Keratinocyte (primary cell): ENCODE measurements at regions not wholly inside any gene's neighbourhood (a gene's known extent, or its start where the extent isn't known, plus 50 kb on each side); places are given as distances from the start of the nearest gene placed in this dataset.

ENCODE experiments used
- EZH2 ChIP-seq: IDR thresholded peaks from one replicate; pipeline ENCODE4 v1.6.1; 2012; ENCODE audit warnings: inconsistent platforms, mild to moderate bottlenecking, low read length, moderate library complexity
- TF ChIP-seq, protein P1 (sequence below), 3 experiments: IDR thresholded peaks in 1 of 3; conservative IDR thresholded peaks in 1 of 3; optimal IDR thresholded peaks in 1 of 3; 2 replicates in 2 of 3; 3 replicates in 1 of 3; pipeline versions ENCODE3 to v1.5.1; 2011; ENCODE audit warnings: low read length in 3 of 3, mild to moderate bottlenecking in 3 of 3, moderate library complexity in 2 of 3, control low read depth in 1 of 3, inconsistent platforms in 1 of 3; ENCODE audit not compliant: insufficient read depth in 2 of 3; ENCODE audit errors: extremely low read depth in 1 of 3

DNA sequence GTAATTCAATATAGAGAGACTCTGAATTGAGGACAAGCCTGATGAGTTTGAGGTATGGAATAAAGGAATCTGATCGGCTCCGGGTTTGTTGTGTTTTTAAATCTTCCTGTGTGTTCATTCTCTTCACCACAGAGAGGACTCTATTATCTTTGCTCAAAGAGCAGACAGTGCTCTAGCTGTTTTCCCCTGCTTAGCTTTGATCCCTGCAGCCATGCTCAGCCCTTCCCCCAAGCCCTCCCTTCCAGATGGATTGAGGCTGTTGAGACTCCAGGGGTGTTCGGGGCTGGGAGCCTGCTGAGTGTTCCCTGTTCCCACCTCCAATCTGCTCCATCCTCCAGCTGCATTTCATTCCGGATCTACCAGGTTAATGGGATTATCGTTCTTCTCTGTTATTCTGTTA is 74.2 kb upstream of the CXADR start:
- TF ChIP-seq, protein P1, sequence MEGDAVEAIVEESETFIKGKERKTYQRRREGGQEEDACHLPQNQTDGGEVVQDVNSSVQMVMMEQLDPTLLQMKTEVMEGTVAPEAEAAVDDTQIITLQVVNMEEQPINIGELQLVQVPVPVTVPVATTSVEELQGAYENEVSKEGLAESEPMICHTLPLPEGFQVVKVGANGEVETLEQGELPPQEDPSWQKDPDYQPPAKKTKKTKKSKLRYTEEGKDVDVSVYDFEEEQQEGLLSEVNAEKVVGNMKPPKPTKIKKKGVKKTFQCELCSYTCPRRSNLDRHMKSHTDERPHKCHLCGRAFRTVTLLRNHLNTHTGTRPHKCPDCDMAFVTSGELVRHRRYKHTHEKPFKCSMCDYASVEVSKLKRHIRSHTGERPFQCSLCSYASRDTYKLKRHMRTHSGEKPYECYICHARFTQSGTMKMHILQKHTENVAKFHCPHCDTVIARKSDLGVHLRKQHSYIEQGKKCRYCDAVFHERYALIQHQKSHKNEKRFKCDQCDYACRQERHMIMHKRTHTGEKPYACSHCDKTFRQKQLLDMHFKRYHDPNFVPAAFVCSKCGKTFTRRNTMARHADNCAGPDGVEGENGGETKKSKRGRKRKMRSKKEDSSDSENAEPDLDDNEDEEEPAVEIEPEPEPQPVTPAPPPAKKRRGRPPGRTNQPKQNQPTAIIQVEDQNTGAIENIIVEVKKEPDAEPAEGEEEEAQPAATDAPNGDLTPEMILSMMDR (optimal IDR thresholded peaks at IDR 0.05 in 1 of 3, IDR thresholded peaks at IDR 0.05 in 1 of 3, conservative IDR thresholded peaks at IDR 0.05 in 1 of 3; ENCODE audit: extremely low read depth in 1 of 3, insufficient read depth in 2 of 3, low read length in 3 of 3): no peak
- no peak for TF ChIP-seq EZH2
